ENCODE measurements at regions not wholly inside any gene's neighbourhood (a gene's known extent, or its start where the extent isn't known, plus 50 kb on each side); places are given as distances from the start of the nearest gene placed in this dataset.

DNA sequence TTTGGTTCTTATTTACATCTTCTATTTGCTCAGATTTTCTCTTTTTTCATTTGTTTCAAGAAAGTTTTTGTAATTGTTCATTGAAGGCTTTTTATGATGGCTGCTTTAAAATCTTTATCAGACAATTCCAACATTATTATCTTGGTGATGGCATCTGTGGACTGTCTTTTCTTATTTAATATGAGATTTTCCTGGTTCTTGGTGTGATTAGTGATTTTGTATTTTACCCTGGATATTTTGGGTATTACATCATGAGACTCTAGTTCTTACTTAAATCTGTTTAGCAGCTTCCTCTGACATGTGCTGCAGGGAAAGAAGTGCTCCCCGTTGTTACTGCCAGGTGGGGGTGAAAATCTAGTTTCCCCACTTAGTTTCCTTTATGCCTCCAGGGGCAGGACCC is 94.2 kb upstream of the ANKH start:
- no peak for TF ChIP-seq CTCF (IDR thresholded peaks at IDR 0.05)
- TF ChIP-seq EP300 (IDR thresholded peaks at IDR 0.05), result no peak
- TF ChIP-seq POLR2AphosphoS5 (IDR thresholded peaks at IDR 0.05), result no peak
- TF ChIP-seq POLR2A (IDR thresholded peaks at IDR 0.05; ENCODE audit: low read depth), result no peak

Data from esophagus muscularis mucosa (tissue), 4 donors.